Tibial nerve (tissue), 4 donors: ENCODE measurements at regions not wholly inside any gene's neighbourhood (a gene's known extent, or its start where the extent isn't known, plus 50 kb on each side); places are given as distances from the start of the nearest gene placed in this dataset.

Experiments
- DNase-seq, 2 donors: peaks; one replicate each; pipeline ENCODE4 v3.0.0-alpha.2; 2019; ENCODE audit warnings: low spot score in 2 of 2
- H3K27ac ChIP-seq, 4 donors: fragments of 200-600 bp; sonication (generic) in 3 of 4; one replicate each; pipeline ENCODE4 v1.5.1; 2017 to 2019; ENCODE audit warnings: mild to moderate bottlenecking in 1 of 4
- H3K27me3 ChIP-seq, 2 donors: fragments of 200-600 bp; sonication (generic) in 1 of 2; one replicate each; pipeline versions ENCODE4 v1.5.1 to v1.6.0; 2017 to 2019
- H3K36me3 ChIP-seq, 3 donors: fragments of 200-600 bp; sonication (generic); one replicate each; pipeline ENCODE4 v1.5.1; 2018 to 2019
- H3K4me1 ChIP-seq, 4 donors: fragments of 200-600 bp; sonication (generic) in 3 of 4; one replicate each; pipeline ENCODE4 v1.5.1; 2017 to 2019
- H3K4me3 ChIP-seq, 4 donors: fragments of 200-600 bp; sonication (generic) in 3 of 4; one replicate each; pipeline ENCODE4 v1.5.1; 2017 to 2019; ENCODE audit warnings: mild to moderate bottlenecking in 1 of 4, moderate library complexity in 1 of 4
- H3K9me3 ChIP-seq, 4 donors: fragments of 200-600 bp; sonication (generic) in 3 of 4; one replicate each; pipeline ENCODE4 v1.5.1; 2017 to 2019
- CTCF ChIP-seq, 5 experiments: fragments of 200-600 bp in 3 of 5; fragments of 450-650 bp in 2 of 5; sonication (generic) in 3 of 5; IDR thresholded peaks; one replicate each; pipeline ENCODE4 v1.5.1; 2016 to 2019; ENCODE audit warnings: antibody characterized with exemption in 5 of 5, mild to moderate bottlenecking in 3 of 5, moderate library complexity in 2 of 5
- EP300 ChIP-seq, 2 donors: sonication (generic); formaldehyde crosslinking; IDR thresholded peaks; one replicate each; pipeline ENCODE4 v1.6.1; 2017; ENCODE audit warnings: antibody characterized with exemption in 2 of 2, mild to moderate bottlenecking in 1 of 2
- POLR2A ChIP-seq, 2 donors: fragments of 450-650 bp; IDR thresholded peaks; one replicate each; pipeline ENCODE4 v1.6.1; 2017; ENCODE audit warnings: antibody characterized with exemption in 2 of 2, mild to moderate bottlenecking in 2 of 2, moderate library complexity in 2 of 2
- WGBS, 2 donors: methylation state at CpG; one replicate each; pipeline ENCODE4 v1.1.5; 2018; 5-methylcytosine and 5-hydroxymethylcytosine counted together

- 37 to 45% methylated on average over 19 of the region's 19 CpGs for WGBS, 2 donors
- Histone ChIP-seq H3K36me3 (no peaks in the 10 kb centered on the region), H3K9me3 (no peaks in the 10 kb centered on the region), H3K27ac (no peak overlapping the region), H3K27me3 (peaks cover 0 to 4% of the 10 kb centered on the region in 2 donors), H3K4me1 (peaks cover 0 to 23% (median 0%) of the 10 kb centered on the region in 4 donors), H3K4me3 (no peak overlapping the region)
- TF ChIP-seq CTCF (IDR thresholded peaks at IDR 0.05) (no peak), POLR2A (IDR thresholded peaks at IDR 0.05) (no peak), EP300 (IDR thresholded peaks at IDR 0.05) (no peak)
- DNase-seq: no peak
Observed at GRCh38 chr9:121581786-121582600, 69.4 kb upstream of the DAB2IP start.

- Histone ChIP-seq H3K4me3 (no peak overlapping the region), H3K4me1 (peaks cover 0 to 17% (median 0%) of the 10 kb centered on the region in 4 donors), H3K9me3 (no peaks in the 10 kb centered on the region), H3K27me3 (peaks cover 0 to 4% of the 10 kb centered on the region in 2 donors), H3K36me3 (no peaks in the 10 kb centered on the region), H3K27ac (no peak overlapping the region)
- TF ChIP-seq POLR2A (IDR thresholded peaks at IDR 0.05) (no peak), CTCF (IDR thresholded peaks at IDR 0.05) (no peak), EP300 (IDR thresholded peaks at IDR 0.05) (no peak)
- WGBS, 2 donors: 77 to 84% methylated on average over 7 of the region's 7 CpGs
- DNase-seq: no peak
Observed at GRCh38 chr9:121582641-121583040, 68.8 kb upstream of the DAB2IP start.

GRCh38 chr9:121584421-121584820 is 67.0 kb upstream of the DAB2IP start:
- 54 to 59% methylated on average over 4 of the region's 4 CpGs for WGBS, 2 donors
- Histone ChIP-seq H3K27ac (no peak overlapping the region), H3K9me3 (no peaks in the 10 kb centered on the region), H3K4me1 (peaks cover 0 to 17% (median 0%) of the 10 kb centered on the region in 4 donors), H3K27me3 (peaks cover 0 to 4% of the 10 kb centered on the region in 2 donors), H3K4me3 (no peak overlapping the region), H3K36me3 (no peaks in the 10 kb centered on the region)
- TF ChIP-seq POLR2A (IDR thresholded peaks at IDR 0.05): no peak
- TF ChIP-seq CTCF (IDR thresholded peaks at IDR 0.05): no peak
- TF ChIP-seq EP300 (IDR thresholded peaks at IDR 0.05): no peak
- no peak for DNase-seq

- no peak for DNase-seq
- TF ChIP-seq EP300 (IDR thresholded peaks at IDR 0.05) (no peak), CTCF (IDR thresholded peaks at IDR 0.05) (no peak)
- H3K36me3 ChIP-seq: no peaks in the 10 kb centered on the region
- no peak overlapping the region for H3K4me3 ChIP-seq
- no peaks in the 10 kb centered on the region for H3K9me3 ChIP-seq
- no peak overlapping the region for H3K27ac ChIP-seq
- H3K4me1 ChIP-seq: no peaks in the 10 kb centered on the region
- no peaks in the 10 kb centered on the region for H3K27me3 ChIP-seq
- WGBS, 2 donors: 86% methylated on average over 4 of the region's 4 CpGs
Observed at GRCh38 chr9:121587863-121588262, 63.6 kb upstream of the DAB2IP start.

GRCh38 chr9:121589986-121590385 is 61.4 kb upstream of the DAB2IP start:
- 80 to 88% methylated on average over 5 of the region's 5 CpGs for WGBS, 2 donors
- Histone ChIP-seq H3K27me3 (no peaks in the 10 kb centered on the region), H3K27ac (no peak overlapping the region), H3K4me1 (no peaks in the 10 kb centered on the region), H3K4me3 (no peak overlapping the region), H3K9me3 (no peaks in the 10 kb centered on the region), H3K36me3 (no peaks in the 10 kb centered on the region)
- TF ChIP-seq EP300 (IDR thresholded peaks at IDR 0.05) (no peak), POLR2A (IDR thresholded peaks at IDR 0.05) (no peak), CTCF (IDR thresholded peaks at IDR 0.05) (no peak)
- DNase-seq: no peak
